HG03439 (cell line): ENCODE measurements at regions not wholly inside any gene's neighbourhood (a gene's known extent, or its start where the extent isn't known, plus 50 kb on each side); places are given as distances from the start of the nearest gene placed in this dataset.
A peak's percentile ranks its signal among the peaks of the same experiment; 100 is the strongest.

Source experiments
- ATAC-seq: cut with Tn5 transposase; IDR thresholded peaks from one replicate; pipeline ENCODE4 v1.9.1; 2021; ENCODE audit warnings: mild to moderate bottlenecking, moderate library complexity; ENCODE audit not compliant: unreplicated experiment

- ATAC-seq: no peak
Measured at GRCh38 chr2:230640540-230641011, 72.1 kb upstream of the CAB39 start.

- ATAC-seq: no peak
Measured at GRCh38 chr2:230642966-230643365, 69.7 kb upstream of the CAB39 start.

GRCh38 chr2:230643576-230644291 is 68.9 kb upstream of the CAB39 start:
- peak; percentile 78 for ATAC-seq

GRCh38 chr2:230644356-230644935 is 68.2 kb upstream of the CAB39 start:
- no peak for ATAC-seq

- ATAC-seq: no peak
Measured at GRCh38 chr2:230648356-230648755, 64.3 kb upstream of the CAB39 start.

- no peak for ATAC-seq
Measured at GRCh38 chr2:230650585-230651137, 62.0 kb upstream of the CAB39 start.

GRCh38 chr2:230654057-230654456 is 58.6 kb upstream of the CAB39 start:
- ATAC-seq: no peak

GRCh38 chr2:230657462-230657861 is 55.2 kb upstream of the CAB39 start:
- ATAC-seq: no peak

- no peak for ATAC-seq
Measured at GRCh38 chr2:230657906-230658305, 54.7 kb upstream of the CAB39 start.

GRCh38 chr2:230658577-230658876 is 54.1 kb upstream of the CAB39 start:
- peak; percentile 0 for ATAC-seq

- ATAC-seq: peak; percentile 45
Measured at GRCh38 chr2:230658877-230659652, 53.6 kb upstream of the CAB39 start.

- no peak for ATAC-seq
Measured at GRCh38 chr2:230660294-230661060, 52.2 kb upstream of the CAB39 start.

GRCh38 chr2:230661072-230661957 is 51.3 kb upstream of the CAB39 start:
- no peak for ATAC-seq
